ENCODE measurements at regions not wholly inside any gene's neighbourhood (a gene's known extent, or its start where the extent isn't known, plus 50 kb on each side); places are given as distances from the start of the nearest gene placed in this dataset.
"Not testable (repeated sequence)": the region's sequence is repeated elsewhere in the genome, so short reads cannot be mapped to it uniquely, and the experiment has no call there.

GRCh38 chr1:149338698-149339097 is 136.1 kb upstream of the NBPF19 start:
- H3K9me3 ChIP-seq (ENCODE audit: insufficient read depth, low read length); H3K4me3 ChIP-seq (ENCODE audit: insufficient read length, low read depth); H3K4me1 ChIP-seq (ENCODE audit: insufficient read depth, insufficient read length); H3K36me3 ChIP-seq (ENCODE audit: insufficient read depth, insufficient read length, low read length); DNase-seq (ENCODE audit: low read depth, low spot score); H3K27me3 ChIP-seq (ENCODE audit: insufficient read depth, insufficient read length); H3K9ac ChIP-seq (ENCODE audit: insufficient read length, low read depth): not testable (repeated sequence)

- not testable (repeated sequence) for H3K9me3 ChIP-seq (ENCODE audit: insufficient read depth, low read length); H3K36me3 ChIP-seq (ENCODE audit: insufficient read depth, insufficient read length, low read length); H3K4me1 ChIP-seq (ENCODE audit: insufficient read depth, insufficient read length); H3K4me3 ChIP-seq (ENCODE audit: insufficient read length, low read depth); DNase-seq (ENCODE audit: low read depth, low spot score); H3K9ac ChIP-seq (ENCODE audit: insufficient read length, low read depth); H3K27me3 ChIP-seq (ENCODE audit: insufficient read depth, insufficient read length)
These were observed 125.4 kb upstream of the NBPF19 start for GRCh38 chr1:149349448-149349847.

- H3K9me3 ChIP-seq (ENCODE audit: insufficient read depth, low read length); H3K4me3 ChIP-seq (ENCODE audit: insufficient read length, low read depth); H3K9ac ChIP-seq (ENCODE audit: insufficient read length, low read depth); H3K4me1 ChIP-seq (ENCODE audit: insufficient read depth, insufficient read length); H3K27me3 ChIP-seq (ENCODE audit: insufficient read depth, insufficient read length); H3K36me3 ChIP-seq (ENCODE audit: insufficient read depth, insufficient read length, low read length); DNase-seq (ENCODE audit: low read depth, low spot score): not testable (repeated sequence)
These were observed 122.6 kb upstream of the NBPF19 start for GRCh38 chr1:149352205-149352604.

GRCh38 chr1:149354579-149354978 is 120.3 kb upstream of the NBPF19 start:
- H3K4me3 ChIP-seq (ENCODE audit: insufficient read length, low read depth); DNase-seq (ENCODE audit: low read depth, low spot score): not testable (repeated sequence)

GRCh38 chr1:149355748-149356147 is 119.1 kb upstream of the NBPF19 start:
- H3K4me1 ChIP-seq (ENCODE audit: insufficient read depth, insufficient read length), result not testable (repeated sequence)

More at GRCh38 chr1:149354579-149354978, 120.3 kb upstream of the NBPF19 start:
- not testable (repeated sequence) for H3K27me3 ChIP-seq (ENCODE audit: insufficient read depth, insufficient read length); H3K9me3 ChIP-seq (ENCODE audit: insufficient read depth, low read length); H3K36me3 ChIP-seq (ENCODE audit: insufficient read depth, insufficient read length, low read length); H3K4me1 ChIP-seq (ENCODE audit: insufficient read depth, insufficient read length); H3K9ac ChIP-seq (ENCODE audit: insufficient read length, low read depth)

GRCh38 chr1:149356152-149356551 is 118.7 kb upstream of the NBPF19 start:
- not testable (repeated sequence) for H3K4me1 ChIP-seq (ENCODE audit: insufficient read depth, insufficient read length); DNase-seq (ENCODE audit: low read depth, low spot score); H3K9me3 ChIP-seq (ENCODE audit: insufficient read depth, low read length); H3K27me3 ChIP-seq (ENCODE audit: insufficient read depth, insufficient read length); H3K36me3 ChIP-seq (ENCODE audit: insufficient read depth, insufficient read length, low read length); H3K9ac ChIP-seq (ENCODE audit: insufficient read length, low read depth); H3K4me3 ChIP-seq (ENCODE audit: insufficient read length, low read depth)

More at GRCh38 chr1:149355748-149356147, 119.1 kb upstream of the NBPF19 start:
- not testable (repeated sequence) for H3K27me3 ChIP-seq (ENCODE audit: insufficient read depth, insufficient read length); H3K4me3 ChIP-seq (ENCODE audit: insufficient read length, low read depth); DNase-seq (ENCODE audit: low read depth, low spot score); H3K36me3 ChIP-seq (ENCODE audit: insufficient read depth, insufficient read length, low read length); H3K9me3 ChIP-seq (ENCODE audit: insufficient read depth, low read length); H3K9ac ChIP-seq (ENCODE audit: insufficient read length, low read depth)

GRCh38 chr1:149360351-149360750 is 114.5 kb upstream of the NBPF19 start:
- not testable (repeated sequence) for H3K9me3 ChIP-seq (ENCODE audit: insufficient read depth, low read length); H3K36me3 ChIP-seq (ENCODE audit: insufficient read depth, insufficient read length, low read length); DNase-seq (ENCODE audit: low read depth, low spot score); H3K4me1 ChIP-seq (ENCODE audit: insufficient read depth, insufficient read length); H3K4me3 ChIP-seq (ENCODE audit: insufficient read length, low read depth); H3K27me3 ChIP-seq (ENCODE audit: insufficient read depth, insufficient read length); H3K9ac ChIP-seq (ENCODE audit: insufficient read length, low read depth)

GRCh38 chr1:149361310-149361709 is 113.5 kb upstream of the NBPF19 start:
- H3K4me3 ChIP-seq (ENCODE audit: insufficient read length, low read depth); H3K36me3 ChIP-seq (ENCODE audit: insufficient read depth, insufficient read length, low read length); H3K9me3 ChIP-seq (ENCODE audit: insufficient read depth, low read length); DNase-seq (ENCODE audit: low read depth, low spot score); H3K27me3 ChIP-seq (ENCODE audit: insufficient read depth, insufficient read length); H3K4me1 ChIP-seq (ENCODE audit: insufficient read depth, insufficient read length); H3K9ac ChIP-seq (ENCODE audit: insufficient read length, low read depth): not testable (repeated sequence)

GRCh38 chr1:149364188-149364981 is 110.5 kb upstream of the NBPF19 start:
- H3K9me3 ChIP-seq (ENCODE audit: insufficient read depth, low read length); H3K36me3 ChIP-seq (ENCODE audit: insufficient read depth, insufficient read length, low read length); H3K4me3 ChIP-seq (ENCODE audit: insufficient read length, low read depth): not testable (repeated sequence)

GRCh38 chr1:149366402-149366801 is 108.4 kb upstream of the NBPF19 start:
- not testable (repeated sequence) for DNase-seq (ENCODE audit: low read depth, low spot score); H3K9ac ChIP-seq (ENCODE audit: insufficient read length, low read depth); H3K4me3 ChIP-seq (ENCODE audit: insufficient read length, low read depth); H3K9me3 ChIP-seq (ENCODE audit: insufficient read depth, low read length); H3K36me3 ChIP-seq (ENCODE audit: insufficient read depth, insufficient read length, low read length); H3K27me3 ChIP-seq (ENCODE audit: insufficient read depth, insufficient read length); H3K4me1 ChIP-seq (ENCODE audit: insufficient read depth, insufficient read length)

More at GRCh38 chr1:149364188-149364981, 110.5 kb upstream of the NBPF19 start:
- not testable (repeated sequence) for H3K4me1 ChIP-seq (ENCODE audit: insufficient read depth, insufficient read length); H3K27me3 ChIP-seq (ENCODE audit: insufficient read depth, insufficient read length); DNase-seq (ENCODE audit: low read depth, low spot score); H3K9ac ChIP-seq (ENCODE audit: insufficient read length, low read depth)

- not testable (repeated sequence) for H3K9me3 ChIP-seq (ENCODE audit: insufficient read depth, low read length); H3K9ac ChIP-seq (ENCODE audit: insufficient read length, low read depth); H3K27me3 ChIP-seq (ENCODE audit: insufficient read depth, insufficient read length); H3K4me1 ChIP-seq (ENCODE audit: insufficient read depth, insufficient read length); H3K36me3 ChIP-seq (ENCODE audit: insufficient read depth, insufficient read length, low read length); H3K4me3 ChIP-seq (ENCODE audit: insufficient read length, low read depth); DNase-seq (ENCODE audit: low read depth, low spot score)
These were observed 107.3 kb upstream of the NBPF19 start for GRCh38 chr1:149367472-149368044.

- DNase-seq (ENCODE audit: low read depth, low spot score), result peak; percentile 35
- H3K36me3 ChIP-seq (ENCODE audit: insufficient read depth, insufficient read length, low read length); H3K9me3 ChIP-seq (ENCODE audit: insufficient read depth, low read length): not testable (repeated sequence)
These were observed 106.5 kb upstream of the NBPF19 start for GRCh38 chr1:149368337-149368736.

More at GRCh38 chr1:149368337-149368736, 106.5 kb upstream of the NBPF19 start:
- H3K4me1 ChIP-seq (ENCODE audit: insufficient read depth, insufficient read length); H3K4me3 ChIP-seq (ENCODE audit: insufficient read length, low read depth); H3K27me3 ChIP-seq (ENCODE audit: insufficient read depth, insufficient read length); H3K9ac ChIP-seq (ENCODE audit: insufficient read length, low read depth): not testable (repeated sequence)

Data from NT2/D1 (cell line).